Kidney epithelial cell (primary cell): ENCODE measurements at regions not wholly inside any gene's neighbourhood (a gene's known extent, or its start where the extent isn't known, plus 50 kb on each side); places are given as distances from the start of the nearest gene placed in this dataset.

ENCODE experiments used
- DNase-seq: peaks from one replicate; pipeline ENCODE4 v3.0.0-alpha.2; 2010; ENCODE audit warnings: low read depth
- H3K27me3 ChIP-seq: 2 replicates; pipeline ENCODE4 v1.6.0; 2011; ENCODE audit warnings: low read length; ENCODE audit not compliant: control insufficient read depth, insufficient read depth
- H3K36me3 ChIP-seq: 2 replicates; pipeline ENCODE4 v1.5.1; 2011; ENCODE audit warnings: low read length; ENCODE audit not compliant: control insufficient read depth, insufficient read depth
- H3K4me3 ChIP-seq: 2 replicates; pipeline ENCODE4 v1.5.1; 2011; ENCODE audit warnings: low read depth, mild to moderate bottlenecking, control low read depth, low read length
- TF ChIP-seq, protein P1 (sequence below): IDR thresholded peaks from 2 replicates; pipeline ENCODE4 v1.5.1; 2011; ENCODE audit warnings: mild to moderate bottlenecking, moderate library complexity, low read length, control low read depth, inconsistent platforms; ENCODE audit not compliant: insufficient read depth, poor library complexity, severe bottlenecking

DNA sequence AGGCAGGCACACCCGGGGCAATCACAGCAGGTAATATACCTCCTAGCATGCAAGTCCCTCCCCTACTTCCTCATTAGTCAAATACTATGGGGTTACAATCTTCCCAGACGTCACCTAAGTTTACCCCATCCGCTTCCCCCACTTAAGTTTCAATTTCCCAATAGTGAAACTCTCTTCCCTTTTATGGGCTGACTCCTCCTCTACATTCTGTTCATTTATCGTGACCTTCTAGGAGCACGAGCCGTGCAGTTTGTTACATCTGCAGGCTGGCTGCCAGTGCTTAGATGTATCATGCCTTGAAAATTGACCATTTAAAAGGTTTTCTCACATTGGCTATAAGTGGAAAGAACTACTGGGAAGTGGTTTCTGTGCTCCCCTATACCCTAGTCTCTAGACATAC, 1357.8 kb upstream of the CRIM1 start:
- no peaks in the 10 kb centered on the region for H3K36me3 ChIP-seq
- TF ChIP-seq, protein P1, sequence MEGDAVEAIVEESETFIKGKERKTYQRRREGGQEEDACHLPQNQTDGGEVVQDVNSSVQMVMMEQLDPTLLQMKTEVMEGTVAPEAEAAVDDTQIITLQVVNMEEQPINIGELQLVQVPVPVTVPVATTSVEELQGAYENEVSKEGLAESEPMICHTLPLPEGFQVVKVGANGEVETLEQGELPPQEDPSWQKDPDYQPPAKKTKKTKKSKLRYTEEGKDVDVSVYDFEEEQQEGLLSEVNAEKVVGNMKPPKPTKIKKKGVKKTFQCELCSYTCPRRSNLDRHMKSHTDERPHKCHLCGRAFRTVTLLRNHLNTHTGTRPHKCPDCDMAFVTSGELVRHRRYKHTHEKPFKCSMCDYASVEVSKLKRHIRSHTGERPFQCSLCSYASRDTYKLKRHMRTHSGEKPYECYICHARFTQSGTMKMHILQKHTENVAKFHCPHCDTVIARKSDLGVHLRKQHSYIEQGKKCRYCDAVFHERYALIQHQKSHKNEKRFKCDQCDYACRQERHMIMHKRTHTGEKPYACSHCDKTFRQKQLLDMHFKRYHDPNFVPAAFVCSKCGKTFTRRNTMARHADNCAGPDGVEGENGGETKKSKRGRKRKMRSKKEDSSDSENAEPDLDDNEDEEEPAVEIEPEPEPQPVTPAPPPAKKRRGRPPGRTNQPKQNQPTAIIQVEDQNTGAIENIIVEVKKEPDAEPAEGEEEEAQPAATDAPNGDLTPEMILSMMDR = no peak
- H3K4me3 ChIP-seq = no peak overlapping the region
- H3K27me3 ChIP-seq = no peaks in the 10 kb centered on the region
- no peak for DNase-seq

DNA sequence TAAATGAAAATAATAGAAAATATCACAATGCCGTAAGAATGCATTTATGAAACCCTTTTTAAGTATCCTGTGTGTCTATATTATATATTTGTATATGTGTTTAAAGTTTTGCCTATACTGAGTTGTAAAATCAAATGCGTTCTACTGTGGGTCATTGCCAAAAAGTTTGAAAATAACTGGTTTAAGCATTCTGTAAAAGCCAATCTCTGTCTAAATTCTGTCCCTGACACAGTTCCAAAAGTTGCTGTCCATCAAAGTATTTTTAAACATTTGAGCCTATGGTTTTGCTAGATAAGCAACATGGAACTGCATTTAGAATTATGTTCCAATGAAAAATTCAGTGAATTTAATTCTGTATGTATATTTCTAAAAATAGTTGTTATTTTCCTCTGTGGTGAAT, 1360.4 kb upstream of the CRIM1 start:
- no peak for DNase-seq
- Histone ChIP-seq H3K4me3 (no peak overlapping the region), H3K36me3 (no peaks in the 10 kb centered on the region), H3K27me3 (no peaks in the 10 kb centered on the region)
- TF ChIP-seq, protein P1 = no peak

DNA sequence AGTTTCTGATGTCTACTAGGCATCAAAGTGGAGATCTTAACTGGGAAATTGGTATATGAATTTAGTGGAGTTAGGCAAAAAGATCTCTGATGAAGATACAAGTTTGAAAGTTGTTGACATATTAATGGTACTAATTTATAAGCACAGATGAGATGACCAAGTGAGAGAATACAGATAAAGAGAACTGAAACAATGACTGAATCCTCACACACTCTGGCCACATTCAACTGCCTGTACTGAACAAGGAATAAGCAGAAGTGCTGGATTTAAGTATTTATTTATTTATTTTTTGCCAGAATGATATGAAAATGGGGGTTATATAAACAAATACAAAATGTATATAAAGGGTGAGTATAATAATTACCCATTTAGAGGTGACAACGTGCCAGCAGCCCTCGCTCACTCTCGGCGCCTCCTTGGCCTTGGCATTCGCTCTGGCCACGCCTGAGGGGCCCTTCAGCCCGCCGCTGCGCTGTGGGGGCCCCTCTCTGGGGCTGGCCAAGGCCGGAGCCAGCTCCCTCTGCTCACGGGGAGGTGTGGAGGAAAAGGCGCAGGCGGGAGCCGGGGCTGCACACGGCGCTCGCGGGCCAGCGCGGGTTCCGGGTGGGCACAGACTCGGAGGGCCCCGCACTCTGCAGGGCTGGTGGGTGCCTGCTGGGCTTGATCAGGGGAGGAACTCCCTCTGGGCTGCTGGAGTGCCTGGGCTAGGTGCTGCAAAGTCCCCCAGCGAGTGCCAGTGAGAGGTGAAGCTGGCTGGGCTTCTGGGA, 1363.9 kb upstream of the CRIM1 start:
- DNase-seq = no peak
- TF ChIP-seq, protein P1 = no peak
- no peaks in the 10 kb centered on the region for H3K27me3 ChIP-seq
- no peak overlapping the region for H3K4me3 ChIP-seq
- no peaks in the 10 kb centered on the region for H3K36me3 ChIP-seq

DNA sequence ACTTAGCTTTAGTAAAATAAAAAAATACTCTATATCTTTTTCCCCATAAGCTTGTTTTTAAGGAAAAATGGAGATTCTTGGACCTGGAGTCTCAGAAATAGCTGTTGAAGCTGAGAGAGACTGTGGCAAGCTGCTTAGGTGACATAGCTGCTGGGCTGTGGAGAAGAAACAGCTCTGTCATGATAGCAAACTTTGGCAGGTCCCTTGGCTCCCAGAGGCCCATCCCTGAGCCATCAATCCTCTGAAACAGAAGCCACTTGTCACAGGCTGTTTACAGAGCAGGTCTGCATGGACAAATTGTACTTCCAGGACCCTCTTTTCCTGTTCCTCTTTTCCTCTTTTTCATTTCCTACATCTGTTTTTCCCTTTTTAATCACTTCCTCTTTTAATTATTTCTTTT, 1370.1 kb upstream of the CRIM1 start:
- Histone ChIP-seq H3K36me3 (no peaks in the 10 kb centered on the region), H3K27me3 (no peaks in the 10 kb centered on the region), H3K4me3 (no peak overlapping the region)
- TF ChIP-seq, protein P1 = no peak
- DNase-seq = no peak

DNA sequence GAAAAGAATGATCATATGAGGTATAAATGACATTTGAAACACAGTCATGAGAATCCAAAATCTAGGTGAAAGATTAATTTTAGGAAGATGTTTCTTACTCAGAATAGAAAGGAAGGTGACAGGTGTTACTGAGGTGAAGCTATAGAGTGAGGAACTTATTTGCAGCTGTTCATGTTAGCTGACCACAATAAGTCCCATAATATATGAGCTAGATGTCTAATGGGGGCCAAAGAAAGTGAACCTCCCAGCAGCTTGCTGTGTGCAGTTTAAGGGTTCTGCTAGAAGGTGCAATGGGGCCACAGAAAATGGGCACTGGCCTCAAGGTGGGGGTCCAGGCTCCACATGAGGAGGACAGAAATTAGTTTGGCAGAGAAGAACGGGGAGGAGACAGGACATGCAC, 1374.9 kb upstream of the CRIM1 start:
- no peaks in the 10 kb centered on the region for H3K27me3 ChIP-seq
- TF ChIP-seq, protein P1 = no peak
- DNase-seq = no peak
- no peaks in the 10 kb centered on the region for H3K36me3 ChIP-seq
- H3K4me3 ChIP-seq = no peak overlapping the region

DNA sequence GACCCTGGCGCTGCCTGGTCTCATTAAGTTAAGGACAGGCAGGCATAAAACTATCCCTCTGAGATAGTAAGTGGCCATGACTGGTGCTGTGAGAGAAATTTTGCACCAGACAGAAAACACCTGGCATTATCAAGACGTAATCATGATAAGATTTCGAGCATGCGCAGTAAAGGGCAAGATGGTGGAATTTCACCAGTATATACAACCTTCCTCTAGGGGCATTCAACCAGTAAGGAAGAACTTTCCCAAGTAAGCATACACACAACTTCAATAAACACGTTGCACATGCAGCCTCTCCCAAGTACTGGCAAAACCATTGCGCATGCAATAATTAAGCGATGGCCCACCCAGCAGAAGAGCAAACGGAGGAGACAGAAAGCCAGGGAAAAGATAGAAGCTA, 1376.4 kb upstream of the CRIM1 start:
- DNase-seq = no peak
- Histone ChIP-seq H3K36me3 (no peaks in the 10 kb centered on the region), H3K27me3 (no peaks in the 10 kb centered on the region), H3K4me3 (no peak overlapping the region)
- TF ChIP-seq, protein P1 = no peak
